ENCODE measurements at regions not wholly inside any gene's neighbourhood (a gene's known extent, or its start where the extent isn't known, plus 50 kb on each side); places are given as distances from the start of the nearest gene placed in this dataset.
"Not testable (repeated sequence)": the region's sequence is repeated elsewhere in the genome, so short reads cannot be mapped to it uniquely, and the experiment has no call there.

- Mint-ChIP-seq H3K4me3 (no peak overlapping the region), H3K27ac (no peak overlapping the region)
These were observed 643.6 kb downstream of the IPMK start for GRCh38 chr10:57624066-57624465.

GRCh38 chr10:57621466-57621865, 646.2 kb downstream of the IPMK start:
- Mint-ChIP-seq H3K4me1 (ENCODE audit: low read depth) (no peaks in the 10 kb centered on the region), H3K36me3 (ENCODE audit: low read depth) (no peaks in the 10 kb centered on the region), H3K27ac (no peak overlapping the region), H3K4me3 (no peak overlapping the region), H3K27me3 (ENCODE audit: insufficient read depth) (no peaks in the 10 kb centered on the region), H3K9me3 (no peaks in the 10 kb centered on the region)
- intact Hi-C loops (cut with micrococcal nuclease), result no loop called here
- DNase-seq (ENCODE audit: low spot score), result no peak

More at GRCh38 chr10:57624066-57624465, 643.6 kb downstream of the IPMK start:
- intact Hi-C loops (cut with micrococcal nuclease), result no loop called here
- DNase-seq (ENCODE audit: low spot score), result no peak
- Mint-ChIP-seq H3K36me3 (ENCODE audit: low read depth) (no peaks in the 10 kb centered on the region), H3K4me1 (ENCODE audit: low read depth) (no peaks in the 10 kb centered on the region), H3K9me3 (no peaks in the 10 kb centered on the region), H3K27me3 (ENCODE audit: insufficient read depth) (no peaks in the 10 kb centered on the region)

- intact Hi-C loops (cut with micrococcal nuclease), result no loop called here
- no peaks in the 10 kb centered on the region for H3K36me3 Mint-ChIP-seq (ENCODE audit: low read depth)
- H3K9me3 Mint-ChIP-seq, result no peaks in the 10 kb centered on the region
- no peaks in the 10 kb centered on the region for H3K27me3 Mint-ChIP-seq (ENCODE audit: insufficient read depth)
- no peak overlapping the region for H3K27ac Mint-ChIP-seq
- H3K4me1 Mint-ChIP-seq (ENCODE audit: low read depth), result no peaks in the 10 kb centered on the region
- no peak overlapping the region for H3K4me3 Mint-ChIP-seq
- DNase-seq (ENCODE audit: low spot score), result no peak
These were observed 661.7 kb downstream of the IPMK start for GRCh38 chr10:57605948-57606485.

- Mint-ChIP-seq H3K27ac (no peak overlapping the region), H3K4me3 (no peak overlapping the region), H3K27me3 (ENCODE audit: insufficient read depth) (no peaks in the 10 kb centered on the region), H3K36me3 (ENCODE audit: low read depth) (no peaks in the 10 kb centered on the region), H3K4me1 (ENCODE audit: low read depth) (no peaks in the 10 kb centered on the region), H3K9me3 (no peaks in the 10 kb centered on the region)
- DNase-seq (ENCODE audit: low spot score), result no peak
- intact Hi-C loops (cut with micrococcal nuclease), result no loop called here
These were observed 668.3 kb downstream of the IPMK start for GRCh38 chr10:57599440-57599839.

GRCh38 chr10:57593983-57594573, 673.6 kb downstream of the IPMK start:
- DNase-seq (ENCODE audit: low spot score), result no peak
- no peaks in the 10 kb centered on the region for H3K9me3 Mint-ChIP-seq
- no peak overlapping the region for H3K27ac Mint-ChIP-seq
- no peaks in the 10 kb centered on the region for H3K36me3 Mint-ChIP-seq (ENCODE audit: low read depth)
- H3K4me3 Mint-ChIP-seq, result no peak overlapping the region
- intact Hi-C loops (cut with micrococcal nuclease), result no loop called here
- H3K4me1 Mint-ChIP-seq (ENCODE audit: low read depth), result no peaks in the 10 kb centered on the region
- no peaks in the 10 kb centered on the region for H3K27me3 Mint-ChIP-seq (ENCODE audit: insufficient read depth)

- no peak overlapping the region for H3K27ac Mint-ChIP-seq
- intact Hi-C loops (cut with micrococcal nuclease), result no loop called here
- no peak overlapping the region for H3K4me3 Mint-ChIP-seq
- H3K9me3 Mint-ChIP-seq, result peaks cover 7% of the 10 kb centered on the region
- no peaks in the 10 kb centered on the region for H3K4me1 Mint-ChIP-seq (ENCODE audit: low read depth)
- DNase-seq (ENCODE audit: low spot score), result no peak
- no peaks in the 10 kb centered on the region for H3K27me3 Mint-ChIP-seq (ENCODE audit: insufficient read depth)
- no peaks in the 10 kb centered on the region for H3K36me3 Mint-ChIP-seq (ENCODE audit: low read depth)
These were observed 687.8 kb downstream of the IPMK start for GRCh38 chr10:57579926-57580325.

- H3K4me1 Mint-ChIP-seq (ENCODE audit: low read depth), result no peaks in the 10 kb centered on the region
- H3K27me3 Mint-ChIP-seq (ENCODE audit: insufficient read depth), result no peaks in the 10 kb centered on the region
- intact Hi-C loops (cut with micrococcal nuclease), result no loop called here
- H3K27ac Mint-ChIP-seq, result no peak overlapping the region
- no peaks in the 10 kb centered on the region for H3K36me3 Mint-ChIP-seq (ENCODE audit: low read depth)
- H3K4me3 Mint-ChIP-seq, result no peak overlapping the region
- no peaks in the 10 kb centered on the region for H3K9me3 Mint-ChIP-seq
- no peak for DNase-seq (ENCODE audit: low spot score)
These were observed 705.5 kb downstream of the IPMK start for GRCh38 chr10:57562211-57562610.

- H3K27ac Mint-ChIP-seq, H3K9me3 Mint-ChIP-seq: not testable (repeated sequence)
These were observed 715.9 kb downstream of the IPMK start for GRCh38 chr10:57551774-57552173.

GRCh38 chr10:57535306-57535705, 732.4 kb downstream of the IPMK start:
- intact Hi-C loops (cut with micrococcal nuclease), result no loop called here
- no peak for DNase-seq (ENCODE audit: low spot score)
- Mint-ChIP-seq H3K36me3 (ENCODE audit: low read depth) (no peaks in the 10 kb centered on the region), H3K9me3 (no peaks in the 10 kb centered on the region), H3K27me3 (ENCODE audit: insufficient read depth) (no peaks in the 10 kb centered on the region), H3K27ac (no peak overlapping the region), H3K4me1 (ENCODE audit: low read depth) (no peaks in the 10 kb centered on the region), H3K4me3 (no peak overlapping the region)

More at GRCh38 chr10:57551774-57552173, 715.9 kb downstream of the IPMK start:
- DNase-seq (ENCODE audit: low spot score); H3K4me1 Mint-ChIP-seq (ENCODE audit: low read depth); H3K4me3 Mint-ChIP-seq; H3K27me3 Mint-ChIP-seq (ENCODE audit: insufficient read depth); H3K36me3 Mint-ChIP-seq (ENCODE audit: low read depth); intact Hi-C loops (cut with micrococcal nuclease): not testable (repeated sequence)

GRCh38 chr10:57513637-57514036, 754.1 kb downstream of the IPMK start:
- no peaks in the 10 kb centered on the region for H3K27me3 Mint-ChIP-seq (ENCODE audit: insufficient read depth)
- no peaks in the 10 kb centered on the region for H3K36me3 Mint-ChIP-seq (ENCODE audit: low read depth)
- DNase-seq (ENCODE audit: low spot score), result no peak
- no peaks in the 10 kb centered on the region for H3K4me1 Mint-ChIP-seq (ENCODE audit: low read depth)
- H3K4me3 Mint-ChIP-seq, result no peak overlapping the region
- H3K9me3 Mint-ChIP-seq, result peaks cover 7% of the 10 kb centered on the region
- intact Hi-C loops (cut with micrococcal nuclease), result no loop called here
- H3K27ac Mint-ChIP-seq, result no peak overlapping the region

- Mint-ChIP-seq H3K27ac (no peak overlapping the region), H3K27me3 (ENCODE audit: insufficient read depth) (no peaks in the 10 kb centered on the region), H3K36me3 (ENCODE audit: low read depth) (no peaks in the 10 kb centered on the region), H3K9me3 (no peaks in the 10 kb centered on the region), H3K4me1 (ENCODE audit: low read depth) (no peaks in the 10 kb centered on the region), H3K4me3 (no peak overlapping the region)
- DNase-seq (ENCODE audit: low spot score), result no peak
- intact Hi-C loops (cut with micrococcal nuclease), result no loop called here
These were observed 759.9 kb downstream of the IPMK start for GRCh38 chr10:57507788-57508187.

- Mint-ChIP-seq H3K27me3 (ENCODE audit: insufficient read depth) (no peaks in the 10 kb centered on the region), H3K27ac (no peak overlapping the region), H3K9me3 (no peaks in the 10 kb centered on the region), H3K4me1 (ENCODE audit: low read depth) (no peaks in the 10 kb centered on the region), H3K4me3 (no peak overlapping the region), H3K36me3 (ENCODE audit: low read depth) (no peaks in the 10 kb centered on the region)
- DNase-seq (ENCODE audit: low spot score), result no peak
- intact Hi-C loops (cut with micrococcal nuclease), result no loop called here
These were observed 761.1 kb downstream of the IPMK start for GRCh38 chr10:57506414-57507094.

- Mint-ChIP-seq H3K27ac (no peak overlapping the region), H3K4me1 (ENCODE audit: low read depth) (no peaks in the 10 kb centered on the region), H3K9me3 (no peaks in the 10 kb centered on the region), H3K27me3 (ENCODE audit: insufficient read depth) (no peaks in the 10 kb centered on the region), H3K4me3 (no peak overlapping the region), H3K36me3 (ENCODE audit: low read depth) (no peaks in the 10 kb centered on the region)
- DNase-seq (ENCODE audit: low spot score), result no peak
- intact Hi-C loops (cut with micrococcal nuclease), result no loop called here
These were observed 773.2 kb downstream of the IPMK start for GRCh38 chr10:57494486-57494885.
